ENCODE measurements at regions not wholly inside any gene's neighbourhood (a gene's known extent, or its start where the extent isn't known, plus 50 kb on each side); places are given as distances from the start of the nearest gene placed in this dataset.

DNA sequence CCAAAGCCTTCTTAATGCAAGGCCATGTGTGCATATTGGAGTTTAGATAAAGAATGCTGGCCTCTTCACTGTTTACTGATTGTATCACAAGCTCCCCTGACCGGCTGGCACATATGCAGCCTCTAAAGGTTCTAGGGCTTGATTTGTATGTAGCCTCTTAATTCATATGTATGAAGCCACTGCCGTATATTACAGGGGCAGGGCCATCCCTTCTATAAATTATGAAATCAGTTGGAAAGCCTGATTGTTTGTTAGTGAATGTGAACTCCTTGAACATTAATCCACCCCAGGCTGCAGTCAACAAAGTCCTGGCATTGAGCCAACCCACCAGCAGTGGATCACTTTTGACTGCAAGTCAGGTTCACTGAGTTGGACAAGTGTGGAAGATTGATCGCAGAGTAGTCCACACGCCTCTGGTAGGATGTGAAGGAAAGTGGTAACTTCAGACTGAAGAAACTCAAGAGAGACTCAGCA is 61.6 kb upstream of the PARD3B start:
- WGBS, 2 donors (ENCODE audit: low coverage in 1 of 2), result 65 to 85% methylated on average over 2 to 4 of the region's 4 CpGs
- DNase-seq, result no peak
- Histone ChIP-seq H3K4me1 (no peaks in the 10 kb centered on the region), H3K27ac (no peak overlapping the region), H3K9me3 (no peaks in the 10 kb centered on the region), H3K4me3 (no peak overlapping the region), H3K27me3 (no peaks in the 10 kb centered on the region), H3K36me3 (no peaks in the 10 kb centered on the region)
- TF ChIP-seq, protein P1, sequence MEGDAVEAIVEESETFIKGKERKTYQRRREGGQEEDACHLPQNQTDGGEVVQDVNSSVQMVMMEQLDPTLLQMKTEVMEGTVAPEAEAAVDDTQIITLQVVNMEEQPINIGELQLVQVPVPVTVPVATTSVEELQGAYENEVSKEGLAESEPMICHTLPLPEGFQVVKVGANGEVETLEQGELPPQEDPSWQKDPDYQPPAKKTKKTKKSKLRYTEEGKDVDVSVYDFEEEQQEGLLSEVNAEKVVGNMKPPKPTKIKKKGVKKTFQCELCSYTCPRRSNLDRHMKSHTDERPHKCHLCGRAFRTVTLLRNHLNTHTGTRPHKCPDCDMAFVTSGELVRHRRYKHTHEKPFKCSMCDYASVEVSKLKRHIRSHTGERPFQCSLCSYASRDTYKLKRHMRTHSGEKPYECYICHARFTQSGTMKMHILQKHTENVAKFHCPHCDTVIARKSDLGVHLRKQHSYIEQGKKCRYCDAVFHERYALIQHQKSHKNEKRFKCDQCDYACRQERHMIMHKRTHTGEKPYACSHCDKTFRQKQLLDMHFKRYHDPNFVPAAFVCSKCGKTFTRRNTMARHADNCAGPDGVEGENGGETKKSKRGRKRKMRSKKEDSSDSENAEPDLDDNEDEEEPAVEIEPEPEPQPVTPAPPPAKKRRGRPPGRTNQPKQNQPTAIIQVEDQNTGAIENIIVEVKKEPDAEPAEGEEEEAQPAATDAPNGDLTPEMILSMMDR (IDR thresholded peaks at IDR 0.05), result no peak
- TF ChIP-seq POLR2AphosphoS5 (IDR thresholded peaks at IDR 0.05), result no peak
- TF ChIP-seq EP300 (IDR thresholded peaks at IDR 0.05; ENCODE audit: low read depth), result no peak
- TF ChIP-seq POLR2A (IDR thresholded peaks at IDR 0.05), result no peak
- in situ Hi-C loops (cut with MboI; ENCODE audit: low pct_ligation_motif_present in 1 of 4, low pct_unique_long_range_greater_than_20kb in 1 of 4, low sequenced_read_pairs in 3 of 4) (no loop called here), intact Hi-C loops (cut with DNase I; ENCODE audit: low total_unique reads) (no loop called here)

DNA sequence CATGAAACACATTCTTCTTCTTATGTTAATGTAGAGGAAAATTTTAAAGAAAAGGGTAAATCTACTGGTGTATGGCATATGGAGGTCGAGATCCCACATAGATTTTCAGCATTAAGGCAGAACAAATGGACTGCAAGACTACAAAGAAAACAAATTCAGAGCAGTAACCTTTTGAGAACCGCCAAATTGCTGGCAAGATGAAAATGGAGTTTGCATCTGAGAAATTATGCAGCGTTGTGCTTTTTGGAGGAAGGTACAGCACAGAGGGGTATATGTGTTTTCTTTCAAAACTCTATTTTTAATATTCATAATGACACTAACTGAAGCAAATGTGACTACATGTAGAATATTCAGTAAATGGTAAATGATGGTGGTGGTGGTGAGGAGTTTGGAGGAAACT is 59.0 kb upstream of the PARD3B start:
- in situ Hi-C loops (cut with MboI; ENCODE audit: low pct_ligation_motif_present in 1 of 4, low pct_unique_long_range_greater_than_20kb in 1 of 4, low sequenced_read_pairs in 3 of 4) (no loop called here), intact Hi-C loops (cut with DNase I; ENCODE audit: low total_unique reads) (no loop called here)
- Histone ChIP-seq H3K4me3 (no peak overlapping the region), H3K27ac (no peak overlapping the region), H3K9me3 (no peaks in the 10 kb centered on the region), H3K4me1 (no peaks in the 10 kb centered on the region), H3K27me3 (no peaks in the 10 kb centered on the region), H3K36me3 (no peaks in the 10 kb centered on the region)
- DNase-seq, result no peak
- no peak for TF ChIP-seq POLR2AphosphoS5 (IDR thresholded peaks at IDR 0.05)
- TF ChIP-seq POLR2A (IDR thresholded peaks at IDR 0.05), result no peak
- no peak for TF ChIP-seq EP300 (IDR thresholded peaks at IDR 0.05; ENCODE audit: low read depth)
- TF ChIP-seq, protein P1 (IDR thresholded peaks at IDR 0.05), result no peak
- WGBS, 2 donors (ENCODE audit: low coverage in 1 of 2), result 83 to 84% methylated on average over 3 of the region's 3 CpGs

DNA sequence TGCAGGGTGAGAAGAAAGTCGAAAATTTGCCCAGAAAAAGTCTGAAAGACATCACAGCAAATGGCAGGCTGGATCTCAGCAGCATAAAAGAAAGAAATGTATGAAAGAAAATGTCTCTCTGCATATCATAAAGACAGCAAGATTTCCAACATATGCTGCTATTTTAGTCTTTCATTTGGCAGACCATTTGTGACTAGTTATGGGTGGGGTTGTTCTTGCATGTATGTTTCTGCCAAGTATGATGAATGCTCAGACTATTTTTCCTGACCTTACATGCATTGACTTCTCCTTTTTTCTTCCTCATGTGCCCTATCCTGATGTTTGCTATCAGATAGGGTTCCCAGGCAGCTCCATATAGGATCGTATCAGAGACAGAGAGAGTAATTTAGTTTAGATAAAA is 58.5 kb upstream of the PARD3B start:
- H3K4me1 ChIP-seq, result no peaks in the 10 kb centered on the region
- H3K36me3 ChIP-seq, result no peaks in the 10 kb centered on the region
- in situ Hi-C loops (cut with MboI; ENCODE audit: low pct_ligation_motif_present in 1 of 4, low pct_unique_long_range_greater_than_20kb in 1 of 4, low sequenced_read_pairs in 3 of 4), result no loop called here
- DNase-seq, result no peak
- no peak overlapping the region for H3K4me3 ChIP-seq
- no peak overlapping the region for H3K27ac ChIP-seq
- WGBS, 2 donors (ENCODE audit: low coverage in 1 of 2), result 32 to 50% methylated on average over 2 of the region's 2 CpGs
- H3K27me3 ChIP-seq, result no peaks in the 10 kb centered on the region
- H3K9me3 ChIP-seq, result no peaks in the 10 kb centered on the region
- TF ChIP-seq POLR2A (IDR thresholded peaks at IDR 0.05), result no peak
- TF ChIP-seq EP300 (IDR thresholded peaks at IDR 0.05; ENCODE audit: low read depth), result no peak
- TF ChIP-seq POLR2AphosphoS5 (IDR thresholded peaks at IDR 0.05), result no peak
- TF ChIP-seq, protein P1 (IDR thresholded peaks at IDR 0.05), result no peak
- intact Hi-C loops (cut with DNase I; ENCODE audit: low total_unique reads), result no loop called here

DNA sequence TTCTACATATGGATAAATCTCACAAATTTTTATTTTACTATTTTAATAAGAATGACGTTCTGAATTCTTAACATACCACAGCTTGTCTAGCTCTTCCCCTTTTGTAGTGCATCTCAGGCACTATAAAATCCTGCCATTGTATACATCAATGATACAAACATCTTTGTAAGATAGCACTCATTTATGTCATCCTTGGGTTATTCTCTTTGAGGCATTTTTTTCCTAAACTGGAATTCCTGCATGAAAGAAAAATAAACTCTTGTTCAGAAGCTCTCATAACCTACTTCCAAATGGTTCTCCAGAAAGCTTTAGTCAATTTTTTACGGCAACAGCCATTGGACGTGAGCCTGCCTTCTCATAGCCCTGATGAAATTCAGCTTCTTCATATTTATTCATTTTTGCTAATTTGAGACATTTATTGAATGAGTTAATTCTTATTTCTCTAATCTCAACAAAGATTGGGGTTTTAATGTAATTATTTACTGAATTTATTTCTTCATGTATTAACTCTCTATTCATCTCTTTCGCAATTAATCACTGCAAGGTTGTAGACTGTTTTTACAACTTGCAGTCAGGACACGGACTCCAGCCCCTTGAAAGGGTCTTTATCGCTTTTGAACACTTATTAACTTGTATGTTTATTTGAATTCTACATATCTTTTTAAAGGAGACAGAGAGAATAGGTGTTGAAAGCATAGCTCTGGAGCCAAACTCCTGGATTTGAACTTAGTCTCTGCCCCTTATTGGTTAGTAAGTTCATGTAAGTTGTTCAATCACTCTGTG is 57.6 kb upstream of the PARD3B start:
- DNase-seq, result no peak
- Histone ChIP-seq H3K36me3 (no peaks in the 10 kb centered on the region), H3K4me1 (no peaks in the 10 kb centered on the region), H3K4me3 (no peak overlapping the region), H3K9me3 (no peaks in the 10 kb centered on the region), H3K27ac (no peak overlapping the region), H3K27me3 (no peaks in the 10 kb centered on the region)
- no peak for TF ChIP-seq POLR2AphosphoS5 (IDR thresholded peaks at IDR 0.05)
- TF ChIP-seq, protein P1 (IDR thresholded peaks at IDR 0.05), result no peak
- TF ChIP-seq POLR2A (IDR thresholded peaks at IDR 0.05), result no peak
- in situ Hi-C loops (cut with MboI; ENCODE audit: low pct_ligation_motif_present in 1 of 4, low pct_unique_long_range_greater_than_20kb in 1 of 4, low sequenced_read_pairs in 3 of 4) (no loop called here), intact Hi-C loops (cut with DNase I; ENCODE audit: low total_unique reads) (no loop called here)
- 76 to 80% methylated on average over 6 of the region's 6 CpGs for WGBS, 2 donors (ENCODE audit: low coverage in 1 of 2)
